HCT116 (cell line): ENCODE measurements at regions not wholly inside any gene's neighbourhood (a gene's known extent, or its start where the extent isn't known, plus 50 kb on each side); places are given as distances from the start of the nearest gene placed in this dataset.

Experiments
- ATAC-seq: fragments of 200-7000 bp; cut with Tn5 transposase; 2 replicates; pipeline ENCODE4 v1.9.1; 2020; ENCODE audit warnings: mild to moderate bottlenecking, moderate library complexity
- BruUV-seq: library from RNA; stranded (reverse); fragments of 400-500 nt; replicated peaks from 2 replicates; lab custom pipeline; 2021; lab: Mats Ljungman, UMichigan
- CTCF ChIA-PET: fragments of 300-600 bp; sonication (Branson Sonifier 250); formaldehyde crosslinking; loops from one replicate; lab custom pipeline; 2021; ENCODE audit warnings: antibody characterized with exemption; lab: Charles Lee
- POLR2A ChIA-PET: fragments of 300-600, 350-600 bp; sonication (Branson Sonifier 250); formaldehyde crosslinking; loops from one replicate; lab custom pipeline; 2021; ENCODE audit warnings: antibody characterized with exemption; lab: Charles Lee
- RAD21 ChIA-PET, 2 experiments: fragments of 300-600 bp; sonication (Branson Sonifier 250); formaldehyde crosslinking; loops; one replicate each; lab custom pipeline; 2023; ENCODE audit warnings: low total read pairs in 2 of 2; ENCODE audit not compliant: uncharacterized antibody in 2 of 2, unreplicated experiment in 2 of 2, low non-redundant PET in 1 of 2; lab: Charles Lee
- DNase-seq: peaks from one replicate; pipeline ENCODE4 v3.0.0-alpha.2; 2010; ENCODE audit warnings: low read depth, low spot score
- H2AFZ ChIP-seq: fragments of 200-600 bp; shearing (Covaris generic), sonication (generic); 2 replicates; pipeline ENCODE4 v1.6.1; 2017; ENCODE audit warnings: low read depth, mixed run types, mixed read lengths, antibody characterized with exemption, low read length; ENCODE audit not compliant: poor library complexity, severe bottlenecking
- H3K27ac ChIP-seq: 2 replicates; pipeline ENCODE4 v1.5.1; 2012; ENCODE audit warnings: low read depth, low read length
- H3K27me3 ChIP-seq: fragments of 200-600 bp; sonication (generic); 2 replicates; pipeline ENCODE4 v1.6.1; 2016; ENCODE audit warnings: mixed run types, low read length, mixed read lengths; ENCODE audit not compliant: insufficient read depth
- H3K36me3 ChIP-seq, 2 experiments: fragments of 200-500 bp in 1 of 2; fragments of 200-600 bp in 1 of 2; sonication (Bioruptor generic) in 1 of 2; sonication (generic) in 1 of 2; 2 replicates each; pipeline versions ENCODE4 v1.5.1 to v1.6.1; 2014 to 2016; ENCODE audit warnings: low read length in 2 of 2, inconsistent platforms in 1 of 2, mixed read lengths in 1 of 2, mixed run types in 1 of 2; ENCODE audit not compliant: insufficient read depth in 2 of 2, control insufficient read depth in 1 of 2
- H3K4me1 ChIP-seq, 2 experiments: fragments of 200-600 bp in 1 of 2; sonication (generic) in 1 of 2; 2 replicates each; pipeline versions ENCODE4 v1.5.1 to v1.6.1; 2012 to 2017; ENCODE audit warnings: low read length in 2 of 2, inconsistent platforms in 1 of 2, mild to moderate bottlenecking in 1 of 2, mixed read lengths in 1 of 2, mixed run types in 1 of 2, moderate library complexity in 1 of 2; ENCODE audit not compliant: insufficient read depth in 2 of 2, control insufficient read depth in 1 of 2
- H3K4me2 ChIP-seq: fragments of 200-600 bp; sonication (generic); 2 replicates; pipeline ENCODE4 v1.6.1; 2017; ENCODE audit warnings: mixed run types, low read length, mixed read lengths
- H3K4me3 ChIP-seq, 2 experiments: fragments of 200-600 bp in 1 of 2; sonication (generic) in 1 of 2; replicated peaks in 1 of 2; 2 replicates each; pipeline ENCODE4 v1.5.1; 2011 to 2016; ENCODE audit warnings: low read length in 2 of 2, control low read depth in 1 of 2, low read depth in 1 of 2, mild to moderate bottlenecking in 1 of 2, mixed read lengths in 1 of 2, mixed run types in 1 of 2
- H3K79me2 ChIP-seq: fragments of 200-600 bp; sonication (generic); 2 replicates; pipeline ENCODE4 v1.6.1; 2017; ENCODE audit warnings: mild to moderate bottlenecking, mixed run types, low read length, moderate library complexity, mixed read lengths; ENCODE audit not compliant: insufficient read depth
- H3K9ac ChIP-seq: fragments of 200-600 bp; sonication (generic); 2 replicates; pipeline ENCODE4 v1.6.1; 2016; ENCODE audit warnings: low read length, mixed read lengths
- H3K9me2 ChIP-seq: fragments of 200-600 bp; sonication (generic), shearing (Covaris generic); 2 replicates; pipeline ENCODE4 v1.6.1; 2017; ENCODE audit warnings: mixed run types, mild to moderate bottlenecking, moderate library complexity; ENCODE audit not compliant: insufficient read depth
- H3K9me3 ChIP-seq, 2 experiments: fragments of 200-500 bp in 1 of 2; fragments of 200-600 bp in 1 of 2; sonication (Bioruptor generic) in 1 of 2; sonication (generic) in 1 of 2; 2 replicates each; pipeline ENCODE4 v1.6.1; 2014 to 2017; ENCODE audit warnings: low read length in 2 of 2, mixed read lengths in 2 of 2, inconsistent platforms in 1 of 2, low read depth in 1 of 2, mild to moderate bottlenecking in 1 of 2, mixed run types in 1 of 2, moderate library complexity in 1 of 2; ENCODE audit not compliant: control insufficient read depth in 1 of 2, insufficient read depth in 1 of 2
- H4K20me1 ChIP-seq: fragments of 200-600 bp; sonication (generic), shearing (Covaris generic); 2 replicates; pipeline ENCODE4 v1.6.1; 2017; ENCODE audit warnings: mixed run types, mild to moderate bottlenecking, moderate library complexity; ENCODE audit not compliant: insufficient read depth
- CBX3 ChIP-seq: IDR thresholded peaks from 2 replicates; pipeline ENCODE4 v1.6.1; 2012; ENCODE audit warnings: low read depth
- CEBPB ChIP-seq: IDR thresholded peaks from 2 replicates; pipeline ENCODE4 v1.6.1; 2012; ENCODE audit warnings: low read depth
- EGR1 ChIP-seq: IDR thresholded peaks from 2 replicates; pipeline ENCODE4 v1.6.1; 2012; ENCODE audit warnings: low read depth
- ELF1 ChIP-seq: IDR thresholded peaks from 2 replicates; pipeline ENCODE4 v1.6.1; 2012; ENCODE audit warnings: low read depth, borderline replicate concordance
- EZH2 ChIP-seq: fragments of 200-600 bp; sonication (generic); IDR thresholded peaks from 2 replicates; pipeline ENCODE4 v1.6.1; 2017; ENCODE audit warnings: antibody characterized with exemption, mixed run types
- EZH2phosphoT487 ChIP-seq: fragments of 200-600 bp; IDR thresholded peaks from 2 replicates; pipeline ENCODE4 v1.6.1; 2018; ENCODE audit warnings: antibody characterized with exemption, borderline replicate concordance
- FOSL1 ChIP-seq: IDR thresholded peaks from 2 replicates; pipeline ENCODE4 v1.6.1; 2012; ENCODE audit warnings: low read depth
- POLR2A ChIP-seq: IDR thresholded peaks from 2 replicates; pipeline ENCODE4 v1.7.0; 2011; ENCODE audit warnings: borderline replicate concordance; ENCODE audit not compliant: insufficient read depth, insufficient read length; ENCODE audit errors: extremely low read depth
- POLR2AphosphoS5 ChIP-seq: IDR thresholded peaks from 2 replicates; pipeline ENCODE4 v1.6.1; 2011; ENCODE audit warnings: mild to moderate bottlenecking, low read depth, low read length, moderate library complexity
- RAD21 ChIP-seq: IDR thresholded peaks from 2 replicates; pipeline ENCODE4 v1.6.1; 2012; ENCODE audit warnings: low read depth, mild to moderate bottlenecking
- SIN3A ChIP-seq: IDR thresholded peaks from 2 replicates; pipeline ENCODE4 v1.6.1; 2012; ENCODE audit warnings: low read depth
- SRF ChIP-seq: IDR thresholded peaks from 2 replicates; pipeline ENCODE4 v1.6.1; 2012; ENCODE audit warnings: low read depth
- TCF7L2 ChIP-seq: IDR thresholded peaks from 2 replicates; pipeline ENCODE4 v1.7.0; 2011; ENCODE audit warnings: borderline replicate concordance, inconsistent platforms; ENCODE audit not compliant: insufficient read depth, insufficient read length; ENCODE audit errors: extremely low read depth
- YY1 ChIP-seq: IDR thresholded peaks from 2 replicates; pipeline ENCODE4 v1.6.1; 2011; ENCODE audit warnings: low read length, low read depth, moderate library complexity, mild to moderate bottlenecking; ENCODE audit not compliant: insufficient replicate concordance; ENCODE audit errors: extremely low read depth
- ZFX ChIP-seq: fragments of 450-650 bp; IDR thresholded peaks from 2 replicates; pipeline ENCODE4 v1.6.1; 2017
- ZNF274 ChIP-seq: fragments of 200-500 bp; sonication (Bioruptor generic); IDR thresholded peaks from 2 replicates; pipeline ENCODE4 v1.6.1; 2014; ENCODE audit warnings: mild to moderate bottlenecking, low read depth, low read length, inconsistent platforms
- intact Hi-C: fragments of 100-400 bp; cut with micrococcal nuclease; formaldehyde crosslinking; loops from 2 replicates; pipeline ENCODE4 v1.10.0; 2022
- TF ChIP-seq, protein P1 (sequence below): IDR thresholded peaks from 2 replicates; pipeline ENCODE4 v1.6.1; 2012
- TF ChIP-seq, protein P2 (sequence below): IDR thresholded peaks from 2 replicates; pipeline ENCODE4 v1.6.1; 2012; ENCODE audit warnings: low read depth
- TF ChIP-seq, protein P3 (sequence below), 3 experiments: fragments of 200-600 bp in 1 of 3; sonication (generic) in 1 of 3; IDR thresholded peaks in 2 of 3; conservative IDR thresholded peaks in 1 of 3; 2 replicates each; pipeline ENCODE4 v1.5.1; 2012 to 2017; ENCODE audit warnings: low read depth in 2 of 3, low read length in 2 of 3, antibody characterized with exemption in 1 of 3, borderline replicate concordance in 1 of 3, control low read depth in 1 of 3, mild to moderate bottlenecking in 1 of 3, mixed read lengths in 1 of 3, mixed run types in 1 of 3, moderate library complexity in 1 of 3; ENCODE audit not compliant: insufficient read depth in 1 of 3

GRCh38 chr14:89509891-89510290, 92.9 kb upstream of the FOXN3 start:
- no peak overlapping the region for H2AFZ ChIP-seq
- H3K4me1 ChIP-seq = peaks cover 18 to 31% of the 10 kb centered on the region in 2 experiments
- H3K36me3 ChIP-seq = no peaks in the 10 kb centered on the region
- no TSS peak for BruUV-seq
- TF ChIP-seq CEBPB = no peak
- TF ChIP-seq ZFX = no peak
- no peak for TF ChIP-seq FOSL1
- no peak for TF ChIP-seq RAD21
- TF ChIP-seq SRF = no peak
- TF ChIP-seq, protein P1, sequence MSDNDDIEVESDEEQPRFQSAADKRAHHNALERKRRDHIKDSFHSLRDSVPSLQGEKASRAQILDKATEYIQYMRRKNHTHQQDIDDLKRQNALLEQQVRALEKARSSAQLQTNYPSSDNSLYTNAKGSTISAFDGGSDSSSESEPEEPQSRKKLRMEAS = no peak
- no peak for TF ChIP-seq POLR2A
- TF ChIP-seq, protein P2, sequence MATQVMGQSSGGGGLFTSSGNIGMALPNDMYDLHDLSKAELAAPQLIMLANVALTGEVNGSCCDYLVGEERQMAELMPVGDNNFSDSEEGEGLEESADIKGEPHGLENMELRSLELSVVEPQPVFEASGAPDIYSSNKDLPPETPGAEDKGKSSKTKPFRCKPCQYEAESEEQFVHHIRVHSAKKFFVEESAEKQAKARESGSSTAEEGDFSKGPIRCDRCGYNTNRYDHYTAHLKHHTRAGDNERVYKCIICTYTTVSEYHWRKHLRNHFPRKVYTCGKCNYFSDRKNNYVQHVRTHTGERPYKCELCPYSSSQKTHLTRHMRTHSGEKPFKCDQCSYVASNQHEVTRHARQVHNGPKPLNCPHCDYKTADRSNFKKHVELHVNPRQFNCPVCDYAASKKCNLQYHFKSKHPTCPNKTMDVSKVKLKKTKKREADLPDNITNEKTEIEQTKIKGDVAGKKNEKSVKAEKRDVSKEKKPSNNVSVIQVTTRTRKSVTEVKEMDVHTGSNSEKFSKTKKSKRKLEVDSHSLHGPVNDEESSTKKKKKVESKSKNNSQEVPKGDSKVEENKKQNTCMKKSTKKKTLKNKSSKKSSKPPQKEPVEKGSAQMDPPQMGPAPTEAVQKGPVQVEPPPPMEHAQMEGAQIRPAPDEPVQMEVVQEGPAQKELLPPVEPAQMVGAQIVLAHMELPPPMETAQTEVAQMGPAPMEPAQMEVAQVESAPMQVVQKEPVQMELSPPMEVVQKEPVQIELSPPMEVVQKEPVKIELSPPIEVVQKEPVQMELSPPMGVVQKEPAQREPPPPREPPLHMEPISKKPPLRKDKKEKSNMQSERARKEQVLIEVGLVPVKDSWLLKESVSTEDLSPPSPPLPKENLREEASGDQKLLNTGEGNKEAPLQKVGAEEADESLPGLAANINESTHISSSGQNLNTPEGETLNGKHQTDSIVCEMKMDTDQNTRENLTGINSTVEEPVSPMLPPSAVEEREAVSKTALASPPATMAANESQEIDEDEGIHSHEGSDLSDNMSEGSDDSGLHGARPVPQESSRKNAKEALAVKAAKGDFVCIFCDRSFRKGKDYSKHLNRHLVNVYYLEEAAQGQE = no peak
- no peak for TF ChIP-seq CBX3
- no peak for TF ChIP-seq YY1
- TF ChIP-seq, protein P3, sequence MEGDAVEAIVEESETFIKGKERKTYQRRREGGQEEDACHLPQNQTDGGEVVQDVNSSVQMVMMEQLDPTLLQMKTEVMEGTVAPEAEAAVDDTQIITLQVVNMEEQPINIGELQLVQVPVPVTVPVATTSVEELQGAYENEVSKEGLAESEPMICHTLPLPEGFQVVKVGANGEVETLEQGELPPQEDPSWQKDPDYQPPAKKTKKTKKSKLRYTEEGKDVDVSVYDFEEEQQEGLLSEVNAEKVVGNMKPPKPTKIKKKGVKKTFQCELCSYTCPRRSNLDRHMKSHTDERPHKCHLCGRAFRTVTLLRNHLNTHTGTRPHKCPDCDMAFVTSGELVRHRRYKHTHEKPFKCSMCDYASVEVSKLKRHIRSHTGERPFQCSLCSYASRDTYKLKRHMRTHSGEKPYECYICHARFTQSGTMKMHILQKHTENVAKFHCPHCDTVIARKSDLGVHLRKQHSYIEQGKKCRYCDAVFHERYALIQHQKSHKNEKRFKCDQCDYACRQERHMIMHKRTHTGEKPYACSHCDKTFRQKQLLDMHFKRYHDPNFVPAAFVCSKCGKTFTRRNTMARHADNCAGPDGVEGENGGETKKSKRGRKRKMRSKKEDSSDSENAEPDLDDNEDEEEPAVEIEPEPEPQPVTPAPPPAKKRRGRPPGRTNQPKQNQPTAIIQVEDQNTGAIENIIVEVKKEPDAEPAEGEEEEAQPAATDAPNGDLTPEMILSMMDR (IDR thresholded peaks at IDR 0.05 in 2 of 3, conservative IDR thresholded peaks at IDR 0.05 in 1 of 3; ENCODE audit: borderline replicate concordance in 1 of 3, insufficient read depth in 1 of 3, low read depth in 2 of 3, low read length in 2 of 3) = no peak
- no peak for TF ChIP-seq EZH2
- no peak for TF ChIP-seq SIN3A
- no peak for TF ChIP-seq TCF7L2
- no peak for TF ChIP-seq EZH2phosphoT487
- no peak for TF ChIP-seq ELF1
- no peak for TF ChIP-seq EGR1
- no peak for TF ChIP-seq POLR2AphosphoS5
- no peak for TF ChIP-seq ZNF274
- no peak overlapping the region for H3K4me3 ChIP-seq
- CTCF ChIA-PET = no interaction called here
- no peaks in the 10 kb centered on the region for H3K79me2 ChIP-seq
- intact Hi-C loops = no loop called here
- H3K9me3 ChIP-seq = no peaks in the 10 kb centered on the region
- ATAC-seq (no peak), DNase-seq (no peak)
- no peak overlapping the region for H3K4me2 ChIP-seq
- no peaks in the 10 kb centered on the region for H3K9me2 ChIP-seq
- POLR2A ChIA-PET = no interaction called here
- no peak overlapping the region for H3K27ac ChIP-seq
- H3K9ac ChIP-seq = no peak overlapping the region
- RAD21 ChIA-PET = no interaction called here
- H3K27me3 ChIP-seq = no peaks in the 10 kb centered on the region
- H4K20me1 ChIP-seq = no peaks in the 10 kb centered on the region
